ENCODE measurements at regions not wholly inside any gene's neighbourhood (a gene's known extent, or its start where the extent isn't known, plus 50 kb on each side); places are given as distances from the start of the nearest gene placed in this dataset.

- TF ChIP-seq RAD21 (IDR thresholded peaks at IDR 0.05; ENCODE audit: low read length) (no peak), MXI1 (IDR thresholded peaks at IDR 0.05; ENCODE audit: low read depth, low read length) (no peak), SMC3 (IDR thresholded peaks at IDR 0.05; ENCODE audit: low read depth, low read length) (no peak), NFIC (IDR thresholded peaks at IDR 0.05; ENCODE audit: borderline replicate concordance) (no peak), PBX3 (IDR thresholded peaks at IDR 0.05) (no peak), RXRA (IDR thresholded peaks at IDR 0.05; ENCODE audit: borderline replicate concordance, low read depth) (no peak), EP300 (IDR thresholded peaks at IDR 0.05; ENCODE audit: borderline replicate concordance in 1 of 2, low read depth in 1 of 2, low read length in 1 of 2) (no peak), FOXJ3 (CRISPR knock-in tag; IDR thresholded peaks at IDR 0.05) (no peak), EZH2phosphoT487 (IDR thresholded peaks at IDR 0.05; ENCODE audit: borderline replicate concordance, low read depth) (no peak), RCOR1 (IDR thresholded peaks at IDR 0.05; ENCODE audit: low read length) (no peak), USF1 (IDR thresholded peaks at IDR 0.05; ENCODE audit: borderline replicate concordance, low read depth) (no peak), JUND (IDR thresholded peaks at IDR 0.05) (no peak), RFX5 (IDR thresholded peaks at IDR 0.05; ENCODE audit: low read length) (no peak)
- TF ChIP-seq, protein P1, sequence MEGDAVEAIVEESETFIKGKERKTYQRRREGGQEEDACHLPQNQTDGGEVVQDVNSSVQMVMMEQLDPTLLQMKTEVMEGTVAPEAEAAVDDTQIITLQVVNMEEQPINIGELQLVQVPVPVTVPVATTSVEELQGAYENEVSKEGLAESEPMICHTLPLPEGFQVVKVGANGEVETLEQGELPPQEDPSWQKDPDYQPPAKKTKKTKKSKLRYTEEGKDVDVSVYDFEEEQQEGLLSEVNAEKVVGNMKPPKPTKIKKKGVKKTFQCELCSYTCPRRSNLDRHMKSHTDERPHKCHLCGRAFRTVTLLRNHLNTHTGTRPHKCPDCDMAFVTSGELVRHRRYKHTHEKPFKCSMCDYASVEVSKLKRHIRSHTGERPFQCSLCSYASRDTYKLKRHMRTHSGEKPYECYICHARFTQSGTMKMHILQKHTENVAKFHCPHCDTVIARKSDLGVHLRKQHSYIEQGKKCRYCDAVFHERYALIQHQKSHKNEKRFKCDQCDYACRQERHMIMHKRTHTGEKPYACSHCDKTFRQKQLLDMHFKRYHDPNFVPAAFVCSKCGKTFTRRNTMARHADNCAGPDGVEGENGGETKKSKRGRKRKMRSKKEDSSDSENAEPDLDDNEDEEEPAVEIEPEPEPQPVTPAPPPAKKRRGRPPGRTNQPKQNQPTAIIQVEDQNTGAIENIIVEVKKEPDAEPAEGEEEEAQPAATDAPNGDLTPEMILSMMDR (IDR thresholded peaks at IDR 0.05): no peak
Measured at GRCh38 chr3:132838477-132838876, 116.3 kb upstream of the NPHP3 start.
